Neural cell (in vitro differentiated cells): ENCODE measurements at regions not wholly inside any gene's neighbourhood (a gene's known extent, or its start where the extent isn't known, plus 50 kb on each side); places are given as distances from the start of the nearest gene placed in this dataset.

Experiments
- H2AFZ ChIP-seq: fragments of 200-600, 300-800 bp; sonication (generic), shearing (Covaris generic); 2 replicates; pipeline ENCODE4 v1.6.0; 2014; ENCODE audit warnings: low read depth, mild to moderate bottlenecking, antibody characterized with exemption, low read length, moderate library complexity
- H3F3A ChIP-seq: fragments of 200-600 bp; shearing (Covaris generic); 2 replicates; pipeline ENCODE4 v1.6.1; 2016; ENCODE audit warnings: mild to moderate bottlenecking, moderate library complexity, mixed read lengths, antibody characterized with exemption, low read length; ENCODE audit not compliant: insufficient read depth, poor library complexity, severe bottlenecking
- H3K27ac ChIP-seq: fragments of 200-600, 300-800 bp; sonication (generic), shearing (Covaris generic); 2 replicates; pipeline ENCODE4 v1.5.1; 2014; ENCODE audit warnings: mild to moderate bottlenecking, low read length, moderate library complexity
- H3K27me3 ChIP-seq: fragments of 300-800, 200-600 bp; sonication (generic), shearing (Covaris generic); 2 replicates; pipeline ENCODE4 v1.6.0; 2014; ENCODE audit warnings: mild to moderate bottlenecking, low read depth, low read length, moderate library complexity; ENCODE audit not compliant: insufficient read depth
- H3K36me3 ChIP-seq: fragments of 300-800, 200-600 bp; sonication (generic), shearing (Covaris generic); 2 replicates; pipeline ENCODE4 v1.5.1; 2014; ENCODE audit warnings: mild to moderate bottlenecking, antibody characterized with exemption, low read length, moderate library complexity; ENCODE audit not compliant: insufficient read depth
- H3K4me2 ChIP-seq: fragments of 300-800, 200-600 bp; sonication (generic), shearing (Covaris generic); 2 replicates; pipeline ENCODE4 v1.6.0; 2014; ENCODE audit warnings: mild to moderate bottlenecking, low read length
- H3K4me3 ChIP-seq: fragments of 300-800, 200-600 bp; sonication (generic), shearing (Covaris generic); 2 replicates; pipeline ENCODE4 v1.5.1; 2014; ENCODE audit warnings: mild to moderate bottlenecking, low read length, moderate library complexity
- H3K79me2 ChIP-seq: fragments of 200-600 bp; shearing (Covaris generic); replicated peaks from 2 replicates; pipeline ENCODE4 v1.6.0; 2014; ENCODE audit warnings: mild to moderate bottlenecking, low read length, moderate library complexity; ENCODE audit not compliant: insufficient read depth
- H3K9ac ChIP-seq: fragments of 300-800, 200-600 bp; sonication (generic), shearing (Covaris generic); 2 replicates; pipeline ENCODE4 v1.6.1; 2016; ENCODE audit warnings: mild to moderate bottlenecking, low read length, mixed read lengths
- H3K9me2 ChIP-seq: fragments of 200-600 bp; shearing (Covaris generic); 2 replicates; pipeline ENCODE4 v1.6.1; 2016; ENCODE audit warnings: mild to moderate bottlenecking, low read length, mixed read lengths; ENCODE audit not compliant: insufficient read depth
- H3K9me3 ChIP-seq: fragments of 200-600, 300-800 bp; sonication (generic), shearing (Covaris generic); 2 replicates; pipeline ENCODE4 v1.6.1; 2016; ENCODE audit warnings: mild to moderate bottlenecking, mixed run types, low read length, moderate library complexity, mixed read lengths
- H4K20me1 ChIP-seq: fragments of 200-600 bp; shearing (Covaris generic); 2 replicates; pipeline ENCODE4 v1.6.1; 2016; ENCODE audit warnings: mild to moderate bottlenecking, mixed run types; ENCODE audit not compliant: insufficient read depth
- EP300 ChIP-seq: fragments of 450-650 bp; conservative IDR thresholded peaks from 2 replicates; pipeline ENCODE4 v1.6.1; 2014; ENCODE audit warnings: antibody characterized with exemption, mild to moderate bottlenecking, moderate library complexity; ENCODE audit not compliant: poor library complexity, severe bottlenecking
- EZH2 ChIP-seq: fragments of 200-600, 300-800 bp; shearing (Covaris generic), sonication (generic); IDR thresholded peaks from 2 replicates; pipeline ENCODE4 v1.6.1; 2014; ENCODE audit warnings: antibody characterized with exemption, low read length, borderline replicate concordance, mild to moderate bottlenecking; ENCODE audit not compliant: insufficient read depth, poor library complexity, severe bottlenecking
- MXI1 ChIP-seq: fragments of 450-650 bp; conservative IDR thresholded peaks from 2 replicates; pipeline ENCODE4 v1.6.1; 2014; ENCODE audit warnings: antibody characterized with exemption, mild to moderate bottlenecking; ENCODE audit not compliant: poor library complexity, severe bottlenecking
- POLR2AphosphoS5 ChIP-seq: IDR thresholded peaks from 2 replicates; pipeline ENCODE4 v1.6.1; 2012
- RAD21 ChIP-seq: fragments of 450-650 bp; conservative IDR thresholded peaks from 2 replicates; pipeline ENCODE4 v1.6.1; 2014; ENCODE audit warnings: antibody characterized with exemption, mild to moderate bottlenecking, moderate library complexity
- SMC3 ChIP-seq: fragments of 450-650 bp; conservative IDR thresholded peaks from 2 replicates; pipeline ENCODE4 v1.6.1; 2014; ENCODE audit warnings: antibody characterized with exemption, mild to moderate bottlenecking, moderate library complexity; ENCODE audit not compliant: poor library complexity
- TAF1 ChIP-seq: IDR thresholded peaks from 2 replicates; pipeline ENCODE4 v1.6.1; 2012; ENCODE audit warnings: low read depth
- TF ChIP-seq, protein P1 (sequence below): fragments of 450-650 bp; IDR thresholded peaks from 2 replicates; pipeline ENCODE4 v1.5.1; 2014; ENCODE audit warnings: antibody characterized with exemption, mild to moderate bottlenecking, moderate library complexity; ENCODE audit not compliant: poor library complexity, severe bottlenecking
- TF ChIP-seq, protein P2 (sequence below): IDR thresholded peaks from 2 replicates; pipeline ENCODE4 v1.6.1; 2012; ENCODE audit warnings: borderline replicate concordance

DNA sequence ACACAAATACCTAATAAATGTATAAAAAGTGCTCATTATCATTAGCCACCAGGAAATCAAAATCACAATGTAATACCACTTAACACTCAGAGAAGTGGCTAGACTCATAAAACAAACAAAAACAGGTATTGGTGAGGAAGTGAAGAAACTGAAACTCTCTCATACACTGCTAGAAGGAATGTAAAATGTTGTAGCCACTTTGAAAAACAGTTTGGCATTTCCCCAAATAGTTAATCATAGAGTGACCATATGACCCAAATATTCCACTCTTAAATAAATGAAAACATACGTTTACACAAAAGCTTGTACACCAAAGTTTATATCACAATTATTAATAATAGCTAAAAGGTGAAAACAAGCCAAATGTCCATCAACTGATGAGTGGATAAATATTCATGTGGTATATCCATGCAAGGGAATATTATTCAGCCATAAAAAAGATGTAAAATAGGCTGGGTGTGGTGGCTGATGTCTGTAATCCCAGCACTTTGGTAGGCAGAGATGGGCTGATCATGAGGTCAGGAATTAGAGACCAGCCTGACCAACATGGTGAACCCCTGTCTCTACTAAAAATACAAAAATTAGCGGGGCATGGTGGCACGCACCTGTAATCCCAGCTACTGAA is 86.2 kb upstream of the COL5A2 start:
- TF ChIP-seq EZH2 (no peak), POLR2AphosphoS5 (no peak), TAF1 (no peak), MXI1 (no peak), EP300 (no peak), SMC3 (no peak), RAD21 (no peak)
- TF ChIP-seq, protein P1, sequence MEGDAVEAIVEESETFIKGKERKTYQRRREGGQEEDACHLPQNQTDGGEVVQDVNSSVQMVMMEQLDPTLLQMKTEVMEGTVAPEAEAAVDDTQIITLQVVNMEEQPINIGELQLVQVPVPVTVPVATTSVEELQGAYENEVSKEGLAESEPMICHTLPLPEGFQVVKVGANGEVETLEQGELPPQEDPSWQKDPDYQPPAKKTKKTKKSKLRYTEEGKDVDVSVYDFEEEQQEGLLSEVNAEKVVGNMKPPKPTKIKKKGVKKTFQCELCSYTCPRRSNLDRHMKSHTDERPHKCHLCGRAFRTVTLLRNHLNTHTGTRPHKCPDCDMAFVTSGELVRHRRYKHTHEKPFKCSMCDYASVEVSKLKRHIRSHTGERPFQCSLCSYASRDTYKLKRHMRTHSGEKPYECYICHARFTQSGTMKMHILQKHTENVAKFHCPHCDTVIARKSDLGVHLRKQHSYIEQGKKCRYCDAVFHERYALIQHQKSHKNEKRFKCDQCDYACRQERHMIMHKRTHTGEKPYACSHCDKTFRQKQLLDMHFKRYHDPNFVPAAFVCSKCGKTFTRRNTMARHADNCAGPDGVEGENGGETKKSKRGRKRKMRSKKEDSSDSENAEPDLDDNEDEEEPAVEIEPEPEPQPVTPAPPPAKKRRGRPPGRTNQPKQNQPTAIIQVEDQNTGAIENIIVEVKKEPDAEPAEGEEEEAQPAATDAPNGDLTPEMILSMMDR = no peak
- TF ChIP-seq, protein P2, sequence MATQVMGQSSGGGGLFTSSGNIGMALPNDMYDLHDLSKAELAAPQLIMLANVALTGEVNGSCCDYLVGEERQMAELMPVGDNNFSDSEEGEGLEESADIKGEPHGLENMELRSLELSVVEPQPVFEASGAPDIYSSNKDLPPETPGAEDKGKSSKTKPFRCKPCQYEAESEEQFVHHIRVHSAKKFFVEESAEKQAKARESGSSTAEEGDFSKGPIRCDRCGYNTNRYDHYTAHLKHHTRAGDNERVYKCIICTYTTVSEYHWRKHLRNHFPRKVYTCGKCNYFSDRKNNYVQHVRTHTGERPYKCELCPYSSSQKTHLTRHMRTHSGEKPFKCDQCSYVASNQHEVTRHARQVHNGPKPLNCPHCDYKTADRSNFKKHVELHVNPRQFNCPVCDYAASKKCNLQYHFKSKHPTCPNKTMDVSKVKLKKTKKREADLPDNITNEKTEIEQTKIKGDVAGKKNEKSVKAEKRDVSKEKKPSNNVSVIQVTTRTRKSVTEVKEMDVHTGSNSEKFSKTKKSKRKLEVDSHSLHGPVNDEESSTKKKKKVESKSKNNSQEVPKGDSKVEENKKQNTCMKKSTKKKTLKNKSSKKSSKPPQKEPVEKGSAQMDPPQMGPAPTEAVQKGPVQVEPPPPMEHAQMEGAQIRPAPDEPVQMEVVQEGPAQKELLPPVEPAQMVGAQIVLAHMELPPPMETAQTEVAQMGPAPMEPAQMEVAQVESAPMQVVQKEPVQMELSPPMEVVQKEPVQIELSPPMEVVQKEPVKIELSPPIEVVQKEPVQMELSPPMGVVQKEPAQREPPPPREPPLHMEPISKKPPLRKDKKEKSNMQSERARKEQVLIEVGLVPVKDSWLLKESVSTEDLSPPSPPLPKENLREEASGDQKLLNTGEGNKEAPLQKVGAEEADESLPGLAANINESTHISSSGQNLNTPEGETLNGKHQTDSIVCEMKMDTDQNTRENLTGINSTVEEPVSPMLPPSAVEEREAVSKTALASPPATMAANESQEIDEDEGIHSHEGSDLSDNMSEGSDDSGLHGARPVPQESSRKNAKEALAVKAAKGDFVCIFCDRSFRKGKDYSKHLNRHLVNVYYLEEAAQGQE = no peak
- Histone ChIP-seq H2AFZ (no peak overlapping the region), H3K9ac (no peak overlapping the region), H3K36me3 (no peaks in the 10 kb centered on the region), H4K20me1 (no peaks in the 10 kb centered on the region), H3K27me3 (no peaks in the 10 kb centered on the region), H3K4me3 (no peak overlapping the region), H3F3A (no peaks in the 10 kb centered on the region), H3K4me2 (no peak overlapping the region), H3K79me2 (no peaks in the 10 kb centered on the region), H3K27ac (no peak overlapping the region), H3K9me2 (no peaks in the 10 kb centered on the region), H3K9me3 (no peaks in the 10 kb centered on the region)

DNA sequence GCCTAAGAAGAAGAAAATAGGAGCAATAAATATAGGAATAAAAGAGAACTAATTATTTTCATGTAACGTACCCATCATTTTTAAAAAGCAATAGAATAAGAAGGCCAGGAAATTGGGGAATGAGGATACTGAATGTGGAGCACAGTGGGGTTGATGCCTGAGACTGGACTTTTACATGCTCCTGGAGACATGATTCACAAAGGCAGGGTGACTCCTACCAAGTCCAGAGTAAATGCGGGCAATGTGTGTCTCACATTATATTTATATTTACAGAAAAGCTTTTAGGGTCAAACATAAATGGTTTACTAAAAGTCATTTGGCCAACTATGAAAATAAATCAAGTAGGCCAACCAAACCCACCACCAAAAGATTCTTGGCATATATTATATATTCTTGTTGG is 87.9 kb upstream of the COL5A2 start:
- no peak overlapping the region for H2AFZ ChIP-seq
- no peaks in the 10 kb centered on the region for H3K9me2 ChIP-seq
- no peak overlapping the region for H3K27ac ChIP-seq
- no peak overlapping the region for H3K4me3 ChIP-seq
- H3K9me3 ChIP-seq = no peaks in the 10 kb centered on the region
- no peaks in the 10 kb centered on the region for H3K36me3 ChIP-seq
- no peak overlapping the region for H3K9ac ChIP-seq
- no peaks in the 10 kb centered on the region for H4K20me1 ChIP-seq
- H3F3A ChIP-seq = no peaks in the 10 kb centered on the region
- no peaks in the 10 kb centered on the region for H3K27me3 ChIP-seq
- H3K4me2 ChIP-seq = no peak overlapping the region
- TF ChIP-seq, protein P2 = no peak
- TF ChIP-seq RAD21 (no peak), EZH2 (no peak)
- no peaks in the 10 kb centered on the region for H3K79me2 ChIP-seq
